HG03060 (cell line): ENCODE measurements at regions not wholly inside any gene's neighbourhood (a gene's known extent, or its start where the extent isn't known, plus 50 kb on each side); places are given as distances from the start of the nearest gene placed in this dataset.

Source experiments
- ATAC-seq: cut with Tn5 transposase; IDR thresholded peaks from one replicate; pipeline ENCODE4 v1.9.1; 2021; ENCODE audit warnings: low read depth, moderate number of reproducible peaks; ENCODE audit not compliant: unreplicated experiment

DNA sequence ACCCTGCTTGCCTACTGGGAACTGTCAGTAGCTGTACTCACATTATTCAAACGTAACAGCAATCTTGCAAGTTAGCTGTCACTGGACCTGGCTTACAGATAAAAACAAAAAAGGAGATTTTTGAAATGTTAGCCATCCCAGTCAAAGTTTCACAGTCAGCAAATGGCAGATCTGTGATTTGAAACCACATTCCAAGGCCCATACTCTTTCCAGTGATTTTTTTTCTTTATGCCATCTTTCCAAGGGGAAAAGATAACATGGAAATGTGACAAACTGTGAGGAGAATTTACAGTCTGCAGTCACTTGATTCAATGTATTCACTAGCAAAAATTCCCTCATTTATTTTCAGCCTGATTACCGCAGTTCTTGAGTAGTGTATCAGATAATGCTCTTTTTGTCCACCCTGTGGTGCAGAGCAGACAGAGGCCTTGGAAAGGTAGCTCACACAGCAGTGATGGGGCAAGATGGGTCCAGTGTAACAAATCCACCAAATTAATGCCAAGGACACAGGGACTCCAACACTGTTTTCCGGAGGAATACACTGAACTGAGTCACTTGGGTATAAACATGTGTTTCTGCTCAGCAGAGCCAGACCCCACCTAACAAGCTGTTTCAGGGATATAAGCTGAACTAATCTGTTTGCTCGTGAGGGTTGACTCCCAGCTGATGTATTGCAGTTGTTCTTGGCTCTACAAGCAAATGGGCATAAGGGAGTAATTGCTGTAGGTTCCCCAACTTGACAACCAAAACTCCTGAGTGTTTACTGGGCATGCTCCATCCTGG is 49.9 kb upstream of the ADGRF1 start:
- no peak for ATAC-seq
